Testis (tissue), 2 donors: ENCODE measurements at regions not wholly inside any gene's neighbourhood (a gene's known extent, or its start where the extent isn't known, plus 50 kb on each side); places are given as distances from the start of the nearest gene placed in this dataset.

Experiments
- DNase-seq: peaks from one replicate; pipeline ENCODE4 v3.0.0-alpha.2; 2019
- H3K27ac ChIP-seq, 2 donors: fragments of 200-600 bp; sonication (generic); one replicate each; pipeline ENCODE4 v1.5.1; 2019
- H3K27me3 ChIP-seq: fragments of 200-600 bp; sonication (generic); one replicate; pipeline ENCODE4 v1.5.1; 2019
- H3K36me3 ChIP-seq: fragments of 200-600 bp; sonication (generic); one replicate; pipeline ENCODE4 v1.5.1; 2017; ENCODE audit warnings: low read depth; ENCODE audit errors: missing control alignments
- H3K4me1 ChIP-seq: fragments of 200-600 bp; sonication (generic); one replicate; pipeline ENCODE4 v1.5.1; 2019
- H3K4me3 ChIP-seq, 2 donors: fragments of 200-600 bp; sonication (generic); one replicate each; pipeline ENCODE4 v1.5.1; 2017 to 2019
- H3K9me3 ChIP-seq: fragments of 200-600 bp; sonication (generic); one replicate; pipeline ENCODE4 v1.5.1; 2017
- CTCF ChIP-seq, 3 experiments: fragments of 450-650 bp in 2 of 3; fragments of 200-600 bp in 1 of 3; sonication (generic) in 1 of 3; IDR thresholded peaks; one replicate each; pipeline ENCODE4 v1.5.1; 2016 to 2019; ENCODE audit warnings: antibody characterized with exemption in 3 of 3, mild to moderate bottlenecking in 2 of 3, moderate library complexity in 1 of 3
- POLR2A ChIP-seq: fragments of 450-650 bp; IDR thresholded peaks from one replicate; pipeline ENCODE4 v1.6.1; 2017; ENCODE audit warnings: antibody characterized with exemption, mild to moderate bottlenecking, moderate library complexity
- WGBS, 2 donors: methylation state at CpG; one replicate each; pipeline ENCODE4 v1.1.5; 2018; 5-methylcytosine and 5-hydroxymethylcytosine counted together
- intact Hi-C: fragments of 100-400 bp; cut with DNase I; formaldehyde crosslinking; loops from one replicate; pipeline ENCODE4 v1.15.1; 2023; ENCODE audit warnings: low total_unique reads

DNA sequence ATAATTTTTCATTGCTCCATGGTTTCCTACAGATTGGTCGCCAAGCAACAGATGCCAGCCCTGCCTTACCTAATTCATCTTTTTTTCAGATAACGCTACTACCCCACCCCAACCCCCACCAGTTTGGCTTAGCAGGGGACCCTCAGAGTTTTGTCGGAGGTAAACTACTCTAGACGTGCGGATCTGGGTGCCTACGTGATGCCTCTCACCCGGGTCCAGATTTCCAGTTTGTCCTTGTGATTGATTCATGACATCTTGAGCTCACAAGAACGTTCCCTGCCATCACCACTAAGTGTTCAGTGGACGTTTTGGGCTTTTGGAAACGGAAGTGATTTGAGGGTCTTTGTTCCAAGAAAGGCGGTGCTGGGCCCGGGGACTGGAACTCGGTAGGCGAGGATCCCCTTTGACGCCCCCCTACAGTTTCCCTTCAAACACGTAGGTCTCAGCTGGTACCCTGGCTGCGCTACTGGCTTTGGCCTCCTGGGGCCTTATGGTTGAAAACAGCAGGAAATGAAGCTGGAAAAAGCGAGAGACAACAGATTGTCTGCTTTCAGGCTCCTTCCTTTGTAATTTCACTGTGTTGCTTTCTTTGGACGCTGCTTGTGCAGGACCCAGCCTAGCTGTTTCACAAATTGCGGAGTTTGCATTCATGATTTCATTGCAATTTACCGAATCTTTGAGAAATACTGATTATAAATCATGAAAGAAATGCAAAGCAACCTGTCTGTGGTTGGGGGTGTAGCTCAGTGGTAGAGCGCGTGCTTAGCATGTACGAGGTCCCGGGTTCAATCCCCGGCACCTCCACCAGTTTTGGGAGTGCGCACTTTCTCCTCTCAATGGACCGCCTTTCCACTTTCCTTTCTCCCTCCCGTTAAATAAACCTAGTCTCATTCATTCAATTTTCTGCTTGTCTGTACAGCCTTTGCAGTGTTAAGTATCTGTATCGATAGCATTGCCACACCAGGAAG, 81.0 kb downstream of the GPX5 start:
- H3K27me3 ChIP-seq, result no peaks in the 10 kb centered on the region
- no peaks in the 10 kb centered on the region for H3K9me3 ChIP-seq
- peaks cover 9% of the 10 kb centered on the region for H3K4me1 ChIP-seq
- no peak for TF ChIP-seq CTCF (IDR thresholded peaks at IDR 0.05)
- intact Hi-C loops, result no loop called here
- H3K27ac ChIP-seq, result peak overlapping the region; percentile 43 to 57
- H3K4me3 ChIP-seq, result peak overlapping the region in 1 of 2 donors; percentile 44
- WGBS, 2 donors, result 5 to 6% methylated on average over 24 to 30 of the region's 30 CpGs
- H3K36me3 ChIP-seq, result no peaks in the 10 kb centered on the region
- peak; percentile 57 for DNase-seq

GRCh38 chr6:28607990-28608389, 82.3 kb downstream of the GPX5 start:
- Histone ChIP-seq H3K27me3 (no peaks in the 10 kb centered on the region), H3K27ac (peak overlapping the region; percentile 25 to 57), H3K4me1 (peaks cover 9% of the 10 kb centered on the region), H3K9me3 (no peaks in the 10 kb centered on the region), H3K36me3 (no peaks in the 10 kb centered on the region), H3K4me3 (no peak overlapping the region)
- TF ChIP-seq POLR2A, result no peak
- no peak for TF ChIP-seq CTCF (IDR thresholded peaks at IDR 0.05)
- peak; percentile 78 for DNase-seq
- WGBS, 2 donors, result 9 to 14% methylated on average over 9 of the region's 9 CpGs
- intact Hi-C loops, result no loop called here

DNA sequence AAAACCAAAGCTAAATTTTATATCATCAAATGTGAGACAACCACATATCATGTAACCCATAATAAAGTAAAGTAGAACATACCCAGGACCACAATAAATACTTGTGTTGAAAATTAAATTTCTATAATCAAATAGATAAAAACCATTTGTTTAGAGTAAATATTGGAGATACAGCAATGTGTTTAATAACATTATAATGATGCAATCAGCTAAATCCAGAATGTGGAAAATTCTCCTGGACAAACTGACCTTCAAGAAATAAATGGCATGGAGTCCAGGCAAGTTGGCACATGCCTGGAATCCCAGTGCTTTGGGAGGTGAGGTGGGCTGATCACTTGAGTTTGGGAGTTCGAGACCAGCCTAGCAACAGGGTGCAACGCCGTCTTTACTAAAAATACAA, 84.0 kb downstream of the GPX5 start:
- WGBS, 2 donors, result 95 to 97% methylated on average over 3 of the region's 3 CpGs
- Histone ChIP-seq H3K36me3 (no peaks in the 10 kb centered on the region), H3K4me3 (no peak overlapping the region), H3K27ac (no peak overlapping the region), H3K27me3 (no peaks in the 10 kb centered on the region), H3K4me1 (peaks cover 9% of the 10 kb centered on the region), H3K9me3 (no peaks in the 10 kb centered on the region)
- TF ChIP-seq CTCF (IDR thresholded peaks at IDR 0.05) (no peak), POLR2A (no peak)
- DNase-seq, result no peak
- intact Hi-C loops, result no loop called here

DNA sequence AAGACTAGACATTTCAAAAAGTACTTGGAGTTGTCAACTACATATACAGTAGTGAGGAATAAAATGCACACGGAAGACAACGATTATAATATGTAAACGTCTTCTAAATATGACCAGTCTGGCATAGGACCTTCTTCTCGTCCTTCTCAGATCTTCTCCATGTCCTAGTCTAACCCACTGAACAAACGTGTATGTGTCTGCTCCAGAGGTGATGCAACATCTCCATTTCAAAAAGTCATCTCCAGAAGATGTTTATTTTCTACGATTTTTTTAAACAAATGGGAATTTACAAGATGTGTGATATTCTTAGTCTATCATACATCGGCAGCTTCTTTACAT, 89.9 kb downstream of the GPX5 start:
- no peak for TF ChIP-seq POLR2A
- Histone ChIP-seq H3K36me3 (no peaks in the 10 kb centered on the region), H3K9me3 (no peaks in the 10 kb centered on the region), H3K4me1 (peaks cover 3% of the 10 kb centered on the region), H3K27ac (peak overlapping the region; percentile 18 to 67), H3K27me3 (no peaks in the 10 kb centered on the region), H3K4me3 (peak overlapping the region; percentile 43 to 49)
- DNase-seq, result no peak
- 56 to 71% methylated on average over 7 of the region's 7 CpGs for WGBS, 2 donors
- intact Hi-C loops, result no loop called here

- no peaks in the 10 kb centered on the region for H3K36me3 ChIP-seq
- peak overlapping the region; percentile 18 to 67 for H3K27ac ChIP-seq
- H3K27me3 ChIP-seq, result no peaks in the 10 kb centered on the region
- TF ChIP-seq POLR2A (no peak), CTCF (IDR thresholded peaks at IDR 0.05) (no peak)
- peaks cover 3% of the 10 kb centered on the region for H3K4me1 ChIP-seq
- no peaks in the 10 kb centered on the region for H3K9me3 ChIP-seq
- peak overlapping the region; percentile 43 to 49 for H3K4me3 ChIP-seq
- DNase-seq, result peak; percentile 49
- 29 to 47% methylated on average over 17 to 52 of the region's 52 CpGs for WGBS, 2 donors
- intact Hi-C loops, result no loop called here
Observed at GRCh38 chr6:28615955-28616747, 90.5 kb downstream of the GPX5 start.
